ENCODE measurements at regions not wholly inside any gene's neighbourhood (a gene's known extent, or its start where the extent isn't known, plus 50 kb on each side); places are given as distances from the start of the nearest gene placed in this dataset.

- TF ChIP-seq FOXA1 (IDR thresholded peaks at IDR 0.05) = no peak
- no peak for TF ChIP-seq TARDBP (IDR thresholded peaks at IDR 0.05)
Observed at GRCh38 chr1:209094384-209094783, 489.1 kb upstream of the CAMK1G start.
